T-helper 9 cell (primary cell): ENCODE measurements at regions not wholly inside any gene's neighbourhood (a gene's known extent, or its start where the extent isn't known, plus 50 kb on each side); places are given as distances from the start of the nearest gene placed in this dataset.

Experiments used
- DNase-seq: peaks from one replicate; pipeline ENCODE4 v3.0.0-alpha.2; 2020

DNA sequence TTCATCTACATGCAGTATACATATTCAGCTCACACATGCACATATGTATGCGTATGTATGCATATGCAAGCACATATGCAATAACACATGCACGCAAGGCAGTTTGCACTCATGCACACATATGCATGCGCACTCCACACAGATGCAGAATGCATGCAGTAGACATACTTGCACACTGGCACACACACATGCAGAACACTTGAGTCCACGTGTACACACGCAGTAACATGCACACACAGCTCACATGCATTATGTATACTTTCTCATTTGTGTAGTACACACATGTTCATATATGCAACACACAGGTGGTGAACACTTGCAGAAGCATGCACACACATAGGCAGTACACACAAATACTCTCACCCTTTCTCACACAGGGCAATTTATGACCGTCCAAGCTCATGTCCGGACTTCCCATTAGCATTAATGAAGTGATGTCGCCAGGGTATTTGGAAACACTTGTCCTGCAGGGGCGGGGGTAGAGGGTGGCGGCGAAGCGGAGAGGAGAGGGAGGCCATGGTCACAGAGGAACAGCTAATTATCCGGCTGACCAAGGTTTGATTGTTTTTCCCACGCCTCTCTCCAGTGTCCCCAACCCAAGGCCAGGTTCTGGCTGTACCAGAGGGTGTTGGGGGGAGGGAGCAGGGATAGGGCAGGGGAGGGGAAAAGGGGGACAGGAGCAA lies 91.3 kb downstream of the VEGFA start:
- no peak for DNase-seq

DNA sequence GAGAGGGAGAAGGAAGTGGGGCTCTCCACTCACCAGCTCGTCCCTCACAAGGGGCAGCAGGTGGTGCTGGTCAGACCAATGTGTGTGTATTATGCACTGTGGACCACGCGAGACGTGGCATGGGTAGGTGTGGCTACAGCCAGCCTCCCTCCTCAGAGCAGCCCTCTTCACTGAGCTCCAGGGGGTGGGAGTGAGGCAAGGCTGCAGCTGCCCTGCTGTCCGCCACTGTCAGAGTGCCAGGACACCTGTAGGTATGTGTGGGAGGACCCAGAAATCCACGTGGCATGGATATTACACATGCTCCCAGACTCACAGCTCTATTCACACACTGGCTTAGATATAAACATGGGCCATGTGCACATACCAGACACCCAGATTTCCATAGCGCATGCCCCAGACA lies 90.3 kb downstream of the VEGFA start:
- DNase-seq = no peak

DNA sequence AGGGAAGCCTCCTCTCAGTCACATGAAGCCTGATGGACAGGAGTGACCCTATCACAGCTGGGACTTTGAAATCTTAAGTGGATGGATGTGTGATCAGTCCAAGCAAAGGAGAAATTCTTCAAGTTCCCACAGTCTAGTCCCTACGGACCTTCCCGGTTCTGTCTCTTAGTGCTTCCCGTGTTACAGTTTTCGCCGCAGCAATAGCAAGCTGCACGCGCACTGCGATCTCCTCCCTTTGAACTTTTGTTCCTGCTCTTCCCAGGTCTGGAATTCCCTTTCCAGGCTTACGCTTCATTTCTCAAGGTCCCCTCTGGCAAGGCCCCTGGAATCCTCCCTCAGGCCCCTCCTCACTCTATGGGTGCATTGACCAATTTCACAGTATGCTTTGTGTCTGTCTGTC lies 89.2 kb downstream of the VEGFA start:
- no peak for DNase-seq

DNA sequence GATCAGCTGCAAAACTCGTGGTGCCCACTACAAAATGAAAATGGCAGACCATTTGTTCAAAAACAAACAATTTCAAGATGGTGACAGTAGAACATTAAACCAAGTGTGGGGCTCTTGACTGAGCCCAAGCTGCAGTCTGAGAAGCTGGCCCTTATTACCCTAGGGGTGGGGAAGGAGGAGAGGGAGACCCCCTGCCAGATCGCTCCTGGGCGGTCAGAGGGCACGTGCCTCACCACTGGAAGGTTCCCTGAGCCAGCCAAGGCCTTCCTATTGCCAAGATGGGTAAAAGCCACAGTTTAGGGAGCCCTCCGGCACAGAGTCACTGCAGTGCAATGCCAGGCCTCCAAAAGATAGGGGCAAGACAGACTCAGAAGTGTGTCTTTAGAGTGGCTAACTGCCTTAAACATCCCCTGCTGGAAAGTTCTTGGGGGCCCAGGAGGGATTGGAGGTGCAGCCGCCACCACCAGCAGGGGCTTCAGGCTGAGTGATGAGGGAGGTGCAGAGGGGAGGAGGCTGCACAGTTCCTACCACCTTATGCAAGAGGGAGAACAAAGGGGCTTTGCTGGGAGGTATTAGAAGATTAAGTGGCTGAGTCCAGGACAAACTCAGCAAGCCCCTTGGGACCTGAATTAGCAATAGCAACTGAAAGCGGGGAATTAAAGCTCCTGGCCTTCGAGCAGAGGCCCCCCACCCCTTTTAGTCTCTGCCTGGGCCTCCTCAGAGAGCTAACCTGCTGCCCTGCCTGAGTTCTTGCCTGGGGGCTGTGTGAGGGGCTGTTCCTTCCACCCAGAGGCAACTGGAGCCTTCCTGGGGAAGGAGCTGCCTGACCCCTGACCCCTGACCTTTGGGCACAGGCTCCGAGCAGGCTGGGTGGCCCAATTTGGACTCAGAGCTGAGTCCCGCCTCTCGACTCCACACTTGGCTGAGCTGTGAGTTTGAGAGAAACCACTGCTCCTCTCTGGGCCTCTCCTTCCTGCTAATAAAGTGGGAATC lies 88.4 kb downstream of the VEGFA start:
- DNase-seq = no peak

DNA sequence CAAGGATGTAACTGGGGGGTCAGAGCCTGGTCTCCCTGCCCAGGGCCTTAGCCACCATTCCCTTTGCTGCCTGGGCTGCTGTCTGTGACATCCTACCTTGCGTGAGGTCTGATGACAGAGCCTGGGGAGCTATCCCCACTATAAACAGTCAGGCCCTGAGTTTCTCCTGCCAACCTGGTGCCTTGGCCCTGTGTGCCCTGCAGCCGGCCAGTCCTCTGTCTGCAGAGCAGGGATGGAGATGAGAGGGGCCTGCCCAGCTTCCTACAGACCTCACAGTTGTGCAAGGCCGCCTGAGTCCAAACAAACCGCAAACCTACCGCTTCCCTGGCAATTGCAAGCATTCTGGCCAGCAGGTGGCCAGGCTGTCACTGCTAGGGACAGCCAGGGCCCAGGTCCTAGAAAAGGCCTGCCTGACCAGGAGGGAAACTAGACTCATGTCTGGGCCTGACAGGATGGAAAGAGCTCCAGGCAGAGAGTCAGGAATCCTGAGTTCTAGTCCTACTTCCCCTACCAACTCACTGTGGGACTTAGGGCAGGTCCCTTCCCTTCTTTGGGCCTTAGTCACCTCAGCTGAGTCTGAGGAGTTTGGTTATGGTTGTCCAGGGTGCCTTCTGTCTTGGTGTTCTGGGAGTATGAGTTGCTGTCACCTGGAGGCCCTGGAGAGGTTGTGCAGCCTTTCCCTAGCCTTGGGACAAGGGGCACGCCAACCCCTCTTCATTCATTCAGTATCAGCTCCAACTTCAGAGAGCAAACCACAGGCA lies 86.2 kb downstream of the VEGFA start:
- no peak for DNase-seq

DNA sequence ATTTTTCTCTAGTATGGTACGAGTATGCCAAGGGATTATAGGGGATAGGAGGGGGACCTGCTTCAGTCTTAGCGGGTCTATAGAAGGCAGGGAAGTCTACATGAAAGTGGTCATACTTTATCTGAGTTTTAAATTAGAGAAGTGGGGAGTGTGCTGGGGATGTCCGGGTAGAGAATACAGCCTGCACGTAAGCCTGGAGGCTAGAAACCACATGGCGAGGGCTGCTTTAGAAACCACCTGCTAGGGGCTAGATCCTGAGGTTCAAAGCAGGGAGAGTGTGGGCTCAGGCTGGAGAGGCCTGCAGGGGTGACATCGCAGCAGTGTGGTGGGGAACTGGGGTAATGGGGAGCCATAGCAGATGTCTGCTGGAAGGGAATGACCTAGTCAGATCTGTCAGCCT lies 85.2 kb downstream of the VEGFA start:
- DNase-seq = no peak

DNA sequence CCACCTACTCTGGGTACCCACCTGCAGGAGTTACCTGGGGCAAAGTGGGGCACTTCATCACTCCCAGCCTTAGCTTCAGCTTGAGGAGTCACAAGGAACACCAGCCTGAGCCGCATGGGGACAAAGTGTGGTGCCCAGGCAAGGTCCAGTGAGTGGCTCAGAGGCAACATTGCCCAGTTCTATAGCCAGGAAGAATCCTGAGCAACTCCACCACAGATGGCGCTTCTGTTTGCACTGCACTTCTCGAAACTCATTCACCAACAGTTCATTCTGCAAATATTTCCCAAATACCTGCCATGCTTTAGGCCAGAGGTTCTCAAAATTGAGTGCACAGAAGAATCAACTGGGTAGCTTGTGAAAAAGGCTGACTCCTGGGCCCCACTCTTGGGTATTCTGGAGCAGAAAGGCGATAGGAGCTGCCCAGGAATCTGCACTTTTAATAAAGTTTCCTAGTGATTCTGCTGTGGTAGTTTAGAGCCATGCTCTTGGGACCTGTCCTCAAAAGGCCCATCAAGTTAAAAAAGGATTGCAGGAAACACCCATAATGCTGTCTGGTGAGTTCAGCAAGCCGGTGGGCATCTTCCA lies 83.1 kb downstream of the VEGFA start:
- DNase-seq = no peak

DNA sequence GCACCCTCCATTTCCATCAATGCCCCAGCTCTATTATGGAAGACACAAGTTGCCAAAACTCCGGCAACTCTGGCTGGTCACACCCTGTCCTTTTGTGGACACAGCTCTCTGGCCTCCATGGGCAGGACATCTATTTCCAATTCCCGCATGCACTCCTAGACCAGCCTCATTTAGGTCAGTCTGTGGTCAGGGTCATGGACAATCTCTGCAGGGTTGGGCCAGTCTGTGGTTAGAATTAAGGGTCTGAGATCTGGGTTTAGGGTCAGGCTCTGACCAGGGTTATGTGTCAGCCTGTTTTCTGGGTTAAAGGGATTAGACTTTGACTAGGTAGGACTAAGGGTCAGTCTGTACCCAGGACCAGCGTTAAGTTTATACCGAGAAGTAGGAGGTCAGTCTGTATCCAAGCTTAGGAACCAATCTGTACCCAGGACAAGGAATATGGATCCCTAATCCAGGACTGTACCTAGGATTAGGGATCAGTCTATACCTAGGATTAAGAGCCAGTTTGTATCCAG lies 82.4 kb downstream of the VEGFA start:
- DNase-seq = no peak

DNA sequence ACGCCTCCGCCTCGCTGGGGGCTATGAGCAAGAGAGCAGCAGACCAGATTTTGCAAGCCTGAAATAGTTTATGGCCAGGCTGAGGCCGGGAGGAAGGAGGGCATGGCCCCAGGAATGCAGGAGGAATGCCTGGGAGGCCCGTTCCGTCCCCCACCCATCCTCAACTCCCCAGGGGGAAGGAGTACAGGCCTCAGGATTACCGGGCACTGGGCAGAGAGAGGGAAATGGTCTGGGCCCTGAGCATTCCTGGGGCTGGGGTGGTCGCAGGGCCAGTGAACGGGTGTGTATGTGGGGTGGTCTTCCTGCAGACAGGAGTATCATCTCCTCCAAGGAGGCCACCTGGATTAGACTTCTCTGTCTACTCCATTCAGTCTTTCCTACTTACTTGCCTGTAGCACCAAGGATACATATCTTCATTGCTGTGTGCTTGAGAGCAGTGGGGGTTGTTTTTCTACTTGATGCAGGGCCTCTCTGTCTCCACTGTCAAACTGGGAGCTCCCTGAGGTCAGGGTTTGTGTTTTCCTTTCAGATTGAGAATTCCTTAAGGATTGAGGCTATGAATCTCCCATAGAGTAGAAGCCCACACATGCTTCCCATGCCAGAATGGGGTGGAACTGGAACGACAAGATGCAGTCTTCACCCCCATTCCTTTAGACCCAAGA lies 81.3 kb downstream of the VEGFA start:
- no peak for DNase-seq

DNA sequence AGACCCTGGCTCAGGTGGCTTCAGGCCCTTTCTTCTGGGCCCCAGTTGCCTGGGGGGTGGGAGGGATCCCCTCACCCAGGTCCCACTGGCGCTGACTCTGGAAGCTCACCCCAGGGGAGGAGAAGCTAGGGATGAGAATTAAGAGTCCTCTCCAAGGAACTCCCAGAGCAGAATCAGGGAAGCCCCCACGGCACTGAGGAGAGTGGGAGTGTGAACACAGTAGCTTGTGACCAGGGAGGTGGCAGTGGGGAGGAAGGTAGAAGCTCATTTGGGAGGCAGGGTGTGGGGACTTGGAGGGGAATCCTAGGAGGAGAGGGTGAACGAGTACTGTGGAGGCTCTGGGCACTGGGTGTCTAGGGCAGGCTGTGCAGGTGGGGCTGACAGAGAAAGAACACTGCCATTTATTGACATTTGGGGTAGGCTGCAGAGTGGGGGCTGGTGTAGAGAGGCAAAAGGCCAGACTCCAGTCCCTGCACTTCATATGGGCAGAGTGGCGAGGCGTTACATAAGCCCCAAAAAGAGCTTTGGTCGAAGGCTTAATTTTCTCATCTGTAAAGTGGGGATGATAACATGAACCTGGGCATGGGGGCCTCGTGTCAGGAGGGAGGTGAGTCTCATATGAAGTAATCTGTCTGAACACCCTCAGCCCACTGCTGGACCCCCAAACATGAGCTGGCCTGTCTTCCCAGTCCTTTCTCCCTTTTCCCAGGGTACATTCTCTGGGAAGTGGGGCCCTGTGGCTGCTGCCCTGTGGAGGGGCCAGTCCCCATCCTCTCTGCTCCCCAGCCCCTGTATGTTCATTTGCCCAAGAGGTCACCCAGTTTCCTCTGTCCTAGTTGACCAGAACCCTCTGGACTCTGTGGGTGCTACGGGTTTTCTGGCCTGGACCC lies 80.5 kb downstream of the VEGFA start:
- DNase-seq = no peak

DNA sequence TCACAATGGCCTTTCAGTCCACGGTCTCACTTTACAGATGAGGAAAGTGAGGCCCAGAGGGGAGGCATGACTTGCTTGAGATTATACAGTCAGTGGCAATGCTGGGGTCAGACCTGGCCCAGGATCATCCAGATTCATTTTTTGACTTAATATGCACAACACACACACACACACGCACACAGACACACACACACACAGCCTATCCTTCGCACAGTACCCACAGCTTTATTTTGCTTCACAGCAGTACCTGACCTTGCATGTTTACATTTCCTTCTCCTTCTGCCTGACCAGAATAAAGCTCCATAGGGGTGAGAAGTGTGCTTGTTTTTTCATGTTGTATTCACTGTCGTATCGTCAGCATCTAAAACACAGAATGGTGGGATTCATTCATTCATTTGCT lies 79.8 kb downstream of the VEGFA start:
- DNase-seq = no peak

DNA sequence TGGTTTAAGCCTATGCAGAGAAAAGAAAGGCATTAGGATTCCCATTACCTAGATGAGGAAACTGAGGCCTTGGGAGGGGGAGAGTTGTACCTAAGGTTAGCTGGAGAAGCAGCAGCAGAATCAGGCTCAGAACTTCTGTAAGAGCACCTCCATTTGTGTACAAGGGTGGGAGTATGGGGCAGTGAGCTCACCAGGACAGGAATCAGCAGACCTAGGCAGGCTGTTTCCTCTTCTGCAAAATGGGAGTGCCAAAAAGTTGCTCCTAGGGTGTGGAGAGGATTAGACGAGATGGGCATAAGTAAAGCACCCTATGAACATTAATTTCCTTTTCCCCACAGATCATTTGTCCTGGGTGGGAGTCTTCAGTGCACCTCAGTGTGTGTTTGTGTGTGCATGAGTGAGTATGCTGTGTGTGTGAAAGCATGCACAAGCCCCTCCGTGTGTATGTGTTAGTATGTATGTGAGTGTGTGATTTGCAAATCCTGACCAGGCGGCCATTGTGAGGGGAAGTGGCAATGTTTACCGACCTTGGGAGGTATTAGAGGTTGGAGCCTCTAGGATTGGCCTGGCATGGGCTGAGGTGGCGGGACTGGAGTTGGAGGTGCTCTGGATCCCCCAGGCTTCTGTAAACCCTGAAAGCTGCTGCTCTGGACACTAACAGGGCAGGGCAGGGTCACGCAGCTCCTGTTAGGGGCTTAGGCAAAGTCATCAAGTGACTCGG lies 78.8 kb downstream of the VEGFA start:
- no peak for DNase-seq

DNA sequence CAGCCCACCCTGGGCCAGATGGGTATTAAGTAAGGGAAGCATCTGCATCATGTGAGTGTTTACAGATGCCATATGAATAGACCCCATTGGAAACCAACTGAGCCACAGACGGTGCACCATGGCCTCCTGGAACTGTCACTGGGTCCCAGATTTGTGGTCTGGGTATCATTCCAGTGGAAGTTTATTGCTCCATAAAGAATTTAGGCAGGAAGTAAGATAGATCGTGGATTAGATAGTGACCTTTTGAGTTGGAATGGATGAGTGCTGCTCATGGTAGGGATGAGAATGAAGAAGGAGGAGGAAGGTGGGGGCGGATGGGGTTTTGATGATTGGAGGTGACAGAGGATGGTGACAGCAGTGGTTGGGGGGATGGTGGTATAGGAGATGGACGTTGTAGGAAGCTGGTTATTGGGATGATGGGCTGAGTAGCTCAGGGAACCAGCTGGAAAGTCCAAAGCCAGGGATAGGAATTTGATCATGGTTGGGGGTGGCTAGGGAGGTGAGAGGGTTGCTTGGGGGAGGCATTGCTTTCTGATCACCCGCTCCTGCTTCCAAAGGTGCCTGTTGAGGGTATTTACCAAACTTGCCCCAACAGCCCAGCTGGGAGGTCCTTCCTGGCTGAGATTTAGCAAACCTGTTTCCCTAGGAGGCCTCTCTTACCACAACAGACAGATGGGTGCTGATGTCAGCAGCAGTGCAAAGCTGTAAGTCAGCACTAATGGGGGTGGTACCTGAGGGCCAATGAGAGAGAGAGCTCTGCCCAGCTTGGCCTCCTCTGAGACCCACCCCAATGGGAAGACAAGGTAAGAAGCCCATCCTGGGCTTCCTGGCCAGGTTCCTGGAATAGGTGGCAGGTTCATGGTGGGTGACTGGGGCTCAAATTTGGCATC lies 78.0 kb downstream of the VEGFA start:
- no peak for DNase-seq

DNA sequence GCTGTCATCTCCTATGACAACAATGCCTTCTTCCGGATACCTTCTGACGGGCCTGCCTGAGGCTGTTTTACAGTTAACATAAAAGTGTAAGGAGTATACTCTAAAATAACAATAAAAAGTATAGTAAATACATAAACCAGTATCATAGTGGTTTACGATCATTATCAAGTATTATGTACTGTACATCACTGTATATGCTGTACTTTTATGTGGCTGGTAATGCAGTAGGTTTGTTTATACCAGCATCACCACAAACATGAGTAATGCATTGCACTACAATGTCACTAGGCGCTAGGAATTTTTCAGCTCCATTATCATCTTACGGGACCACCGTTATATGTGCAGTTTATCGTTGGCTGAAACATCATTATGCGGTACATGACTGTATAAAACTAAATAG lies 76.5 kb downstream of the VEGFA start:
- DNase-seq = no peak

DNA sequence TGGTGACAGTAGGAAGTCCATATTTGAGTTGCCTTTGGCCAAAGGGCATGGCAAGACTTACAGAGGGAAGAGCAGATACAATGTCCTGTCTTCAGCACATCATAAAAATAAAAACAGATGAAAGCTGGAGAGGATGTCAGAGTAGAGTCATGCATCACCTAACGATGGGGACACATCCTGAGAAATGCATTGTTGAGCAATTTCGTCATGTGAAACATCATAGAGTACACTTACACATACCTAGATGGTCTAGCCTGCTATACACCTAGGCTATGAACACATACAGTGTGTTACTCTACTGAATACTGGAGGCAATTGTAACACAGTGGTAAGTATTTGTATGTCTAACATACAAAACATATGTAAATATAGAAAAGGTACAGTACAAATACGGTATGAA lies 75.6 kb downstream of the VEGFA start:
- no peak for DNase-seq

DNA sequence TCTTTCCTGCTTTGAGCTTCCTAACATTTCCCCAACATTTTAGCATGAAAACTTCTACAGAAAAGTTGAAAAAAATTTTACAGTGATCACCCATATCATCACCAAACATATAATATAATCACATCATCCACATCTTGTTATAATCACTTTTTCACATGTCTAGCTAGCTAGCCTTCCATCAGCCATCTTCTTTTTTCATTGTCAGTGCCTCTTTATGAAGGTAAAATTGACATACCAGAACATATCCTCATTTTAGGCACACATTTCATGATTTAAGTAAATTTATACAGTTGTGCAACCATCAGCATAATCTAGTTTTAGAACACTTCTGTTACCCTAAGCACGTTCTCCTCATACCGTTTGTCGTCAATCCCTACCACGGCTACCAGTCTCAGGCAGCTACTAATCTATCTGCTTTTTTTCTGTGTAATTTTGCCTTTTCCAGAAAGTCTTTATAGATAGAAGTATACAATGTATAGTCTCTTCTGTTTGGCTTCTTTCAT lies 73.7 kb downstream of the VEGFA start:
- no peak for DNase-seq

DNA sequence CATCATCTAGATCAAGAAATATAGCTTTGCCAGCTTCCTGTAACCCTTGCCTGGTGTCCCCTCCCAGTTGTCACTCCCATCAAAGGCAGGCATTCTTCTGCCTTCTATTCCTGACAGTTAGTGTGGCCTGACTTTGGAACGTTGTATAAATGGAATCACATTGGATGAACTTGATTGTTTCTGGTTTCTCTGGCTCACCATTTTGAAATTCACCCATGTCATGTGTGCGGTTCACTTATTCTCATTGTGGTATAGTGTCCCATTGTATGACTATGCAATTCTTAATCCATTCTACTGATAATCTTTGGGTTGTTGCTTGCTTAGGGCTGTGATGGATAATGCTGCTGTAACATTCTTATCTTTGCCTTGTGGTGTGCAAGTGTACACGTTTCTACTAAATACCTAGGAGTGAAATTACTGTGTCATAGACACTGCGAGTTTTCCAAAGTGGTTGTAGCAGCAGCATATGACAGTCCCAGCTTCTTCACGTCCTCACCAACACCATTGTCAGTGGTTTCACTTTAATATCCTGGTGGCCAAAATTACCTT lies 73.2 kb downstream of the VEGFA start:
- no peak for DNase-seq

DNA sequence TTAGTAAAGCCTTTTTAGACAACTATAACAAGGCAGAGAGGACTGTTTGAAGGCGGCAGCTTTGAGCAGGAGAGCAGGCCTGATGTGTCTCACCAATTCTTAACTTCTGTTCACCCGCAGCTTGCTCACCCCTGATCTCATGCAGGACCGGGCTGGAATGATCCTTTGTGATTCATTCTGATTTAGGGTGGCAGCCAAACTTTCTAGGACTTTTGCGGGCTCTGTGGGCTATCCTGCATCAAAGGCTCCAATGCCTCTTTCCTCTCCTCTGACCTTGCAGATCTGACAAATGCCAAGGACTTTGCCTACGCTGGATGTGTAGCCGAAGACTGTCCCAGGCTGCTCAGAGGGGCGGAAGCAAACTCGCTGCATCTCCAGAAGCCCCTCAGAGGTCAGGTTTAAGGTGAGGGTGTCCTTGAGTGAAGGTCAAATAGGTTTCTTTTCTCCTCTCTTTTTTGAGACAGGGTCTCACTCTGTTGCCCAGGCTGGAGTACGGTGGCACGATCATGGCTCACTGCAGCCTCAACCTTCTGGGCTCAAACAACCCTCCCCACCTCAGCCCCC lies 72.3 kb downstream of the VEGFA start:
- no peak for DNase-seq
